CD4-positive, alpha-beta T cell treated with Interferon alpha-2 for 1 hour (primary cell): ENCODE measurements at regions not wholly inside any gene's neighbourhood (a gene's known extent, or its start where the extent isn't known, plus 50 kb on each side); places are given as distances from the start of the nearest gene placed in this dataset.
"Not testable (repeated sequence)": the region's sequence is repeated elsewhere in the genome, so short reads cannot be mapped to it uniquely, and the experiment has no call there.

ENCODE experiments used
- DNase-seq, 2 donors: peaks; one replicate each; pipeline ENCODE4 v3.0.0-alpha.2; 2020 to 2022

DNA sequence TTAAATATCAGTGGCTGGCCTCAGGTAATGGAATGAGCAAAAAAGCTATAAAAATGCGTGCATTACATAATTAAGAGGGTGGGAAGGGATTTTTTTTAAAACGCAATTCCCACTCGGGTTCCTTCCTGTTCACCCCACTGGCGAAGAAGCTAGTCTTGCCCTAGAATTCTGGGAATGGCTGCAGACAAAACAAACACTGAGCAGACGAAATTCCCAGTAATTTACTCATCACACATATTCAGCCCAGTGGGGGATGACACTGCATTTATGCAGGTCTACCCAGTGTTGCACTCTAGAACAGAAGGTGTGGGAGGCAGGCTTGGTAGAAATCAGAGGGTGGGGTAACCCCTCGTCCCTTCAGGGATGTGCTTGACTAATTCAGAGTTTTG, 2695.0 kb upstream of the DEFB115 start:
- no peak for DNase-seq

DNA sequence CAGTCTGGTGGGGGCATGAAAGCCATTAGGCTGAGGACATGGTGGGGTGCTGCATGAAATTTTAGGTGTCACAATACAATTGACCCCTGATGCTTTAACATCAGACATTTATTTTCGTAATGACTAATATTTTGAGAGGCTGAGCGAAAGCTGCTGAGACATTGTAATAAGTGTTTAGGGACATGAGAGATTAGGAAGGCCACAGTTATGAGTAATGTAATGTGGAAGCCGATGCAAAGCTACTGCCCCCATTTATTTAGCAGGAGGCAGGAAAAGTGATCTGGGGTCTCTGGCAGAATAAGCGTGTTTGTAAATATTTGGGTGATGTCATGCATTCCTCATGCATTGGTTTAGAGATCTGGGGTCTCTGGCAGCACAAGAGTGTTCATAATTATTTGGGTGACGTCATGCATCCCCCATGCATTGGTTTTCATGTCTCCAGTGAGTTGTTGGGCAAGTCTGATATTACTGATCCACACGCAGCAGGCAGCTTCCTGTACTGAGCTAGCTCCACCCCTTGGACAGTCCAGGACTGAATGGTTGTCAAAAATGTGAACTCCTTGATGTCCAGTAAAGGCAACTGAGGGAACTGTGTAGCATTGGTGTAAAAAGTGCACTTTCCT, 2694.5 kb upstream of the DEFB115 start:
- not testable (repeated sequence) for DNase-seq

DNA sequence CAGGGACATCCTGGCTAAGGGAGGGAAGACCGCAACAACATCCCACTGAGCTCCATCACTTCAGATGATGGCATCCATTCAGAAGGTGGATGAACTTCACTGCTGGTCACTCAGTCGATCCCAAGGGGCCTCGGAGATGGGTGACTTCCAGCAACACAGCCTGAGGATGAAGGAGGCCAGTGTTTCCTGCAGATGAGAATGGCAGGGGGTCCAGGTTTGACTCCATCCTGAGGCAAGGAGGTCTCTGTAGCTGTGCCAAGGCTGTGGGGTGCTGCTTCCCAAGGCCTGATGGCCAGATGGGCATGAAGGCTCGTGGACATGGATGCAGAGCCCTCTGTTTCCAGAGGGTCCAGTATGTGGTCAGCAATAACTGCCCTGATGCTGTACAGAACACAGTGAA, 2693.4 kb upstream of the DEFB115 start:
- not testable (repeated sequence) for DNase-seq

DNA sequence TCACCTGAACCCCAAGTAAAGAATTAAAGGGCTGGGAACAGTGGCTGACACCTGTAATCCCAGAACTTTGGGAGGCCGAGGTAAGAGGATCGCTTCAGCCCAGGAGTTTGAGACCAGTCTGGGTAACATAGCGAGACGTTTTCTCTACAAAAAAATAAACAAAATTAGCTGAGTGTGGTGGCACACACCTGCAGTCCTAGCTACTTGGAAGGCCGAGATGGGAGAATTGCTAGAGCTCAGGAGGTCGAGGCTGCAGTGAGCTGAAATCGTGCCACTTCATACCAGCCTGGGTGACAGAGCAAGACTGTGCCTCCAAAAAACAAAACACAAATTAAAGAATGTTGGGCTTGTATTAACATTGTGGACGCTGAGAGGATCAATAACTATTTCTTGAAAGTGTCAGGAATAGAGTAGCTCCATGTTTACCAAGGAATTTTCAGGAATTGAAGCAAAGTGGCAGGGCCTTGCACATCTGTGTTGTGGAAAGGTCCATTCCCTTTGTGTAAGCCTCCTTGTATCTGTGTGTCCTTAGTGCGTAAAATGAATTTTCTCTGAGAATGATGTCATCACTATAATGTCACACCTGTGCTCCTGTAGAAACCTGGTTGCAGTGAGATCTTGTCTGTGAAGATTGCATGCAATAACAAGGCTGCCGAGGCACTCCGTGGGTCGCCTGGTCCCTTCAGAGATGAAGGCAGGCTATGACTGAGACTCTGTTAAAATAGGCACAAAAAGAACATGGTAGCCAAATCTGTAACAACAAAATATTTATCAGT, 2692.6 kb upstream of the DEFB115 start:
- DNase-seq = not testable (repeated sequence)

DNA sequence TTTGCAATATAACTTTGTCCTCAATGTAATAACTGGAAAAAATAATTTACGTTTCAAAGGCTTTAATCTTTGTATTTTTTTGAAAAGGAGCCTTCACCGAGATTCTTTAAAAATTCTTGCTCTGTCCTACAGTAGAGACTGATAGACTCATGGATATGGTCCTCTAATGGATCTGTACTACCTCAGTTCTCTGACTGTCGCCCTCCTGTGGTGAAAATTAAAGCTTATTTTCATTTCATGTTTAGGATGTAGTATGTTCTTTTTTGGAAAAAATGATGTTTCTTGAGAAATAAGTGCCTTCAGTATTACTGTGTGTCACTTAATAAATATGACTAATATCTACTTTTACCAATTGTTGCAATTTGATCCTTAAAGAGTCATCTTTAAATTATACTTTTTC, 2681.5 kb upstream of the DEFB115 start:
- DNase-seq = not testable (repeated sequence)

DNA sequence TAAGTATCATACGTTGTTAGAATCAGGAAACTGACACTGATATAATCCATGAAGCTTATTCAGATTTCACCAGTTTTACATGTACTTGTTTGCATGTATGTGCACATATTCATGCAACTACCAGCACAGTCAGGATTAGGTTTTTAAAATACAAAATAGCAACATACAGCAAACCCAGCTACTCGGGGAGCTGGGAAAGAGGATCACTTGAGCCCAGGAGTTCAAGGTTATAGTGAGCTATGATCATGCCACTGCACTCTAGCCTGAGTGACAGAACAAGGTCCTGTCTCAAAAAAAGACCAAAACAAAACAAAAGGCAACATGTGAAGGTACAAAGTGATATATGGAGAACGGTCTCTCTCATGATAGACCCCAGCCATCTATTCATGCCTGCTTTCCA, 2665.8 kb upstream of the DEFB115 start:
- not testable (repeated sequence) for DNase-seq

DNA sequence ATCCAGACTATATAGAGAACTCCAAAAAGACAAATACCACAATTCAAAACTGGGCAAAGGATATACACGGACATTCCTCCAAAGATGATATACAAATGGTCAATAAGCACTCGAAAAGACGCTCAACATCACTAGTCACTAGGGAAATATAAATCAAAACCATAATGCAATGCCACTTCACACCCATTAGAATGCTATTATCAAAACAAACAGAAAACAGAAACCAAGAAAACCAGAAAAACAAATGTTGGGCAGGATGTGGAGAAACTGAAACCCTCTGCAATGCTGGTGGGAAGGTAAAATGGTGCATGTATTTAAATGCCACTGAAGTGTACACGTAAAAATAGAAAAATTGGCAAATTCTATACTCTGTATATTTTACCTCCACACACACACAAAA, 2664.1 kb upstream of the DEFB115 start:
- DNase-seq = peak in 1 of 2 donors; percentile 14

DNA sequence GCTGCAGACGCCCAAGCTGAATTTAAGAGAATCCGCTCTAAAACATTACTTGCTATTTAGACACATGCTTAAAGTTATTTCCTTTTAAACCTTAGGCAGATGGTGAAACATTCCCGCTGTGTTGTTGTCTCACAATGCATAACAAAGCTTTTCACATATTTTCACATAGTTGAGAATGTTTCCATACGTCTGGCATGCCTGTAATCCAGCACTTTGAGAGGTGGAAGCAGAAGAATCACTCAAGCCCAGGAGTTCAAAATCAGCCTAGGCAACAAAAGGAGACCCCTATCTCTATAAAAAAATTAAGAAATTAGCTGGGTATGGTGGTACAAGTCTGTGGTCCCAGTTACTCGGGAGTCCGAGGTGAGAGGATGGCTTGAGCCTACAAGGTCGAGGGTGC, 2663.0 kb upstream of the DEFB115 start:
- not testable (repeated sequence) for DNase-seq

DNA sequence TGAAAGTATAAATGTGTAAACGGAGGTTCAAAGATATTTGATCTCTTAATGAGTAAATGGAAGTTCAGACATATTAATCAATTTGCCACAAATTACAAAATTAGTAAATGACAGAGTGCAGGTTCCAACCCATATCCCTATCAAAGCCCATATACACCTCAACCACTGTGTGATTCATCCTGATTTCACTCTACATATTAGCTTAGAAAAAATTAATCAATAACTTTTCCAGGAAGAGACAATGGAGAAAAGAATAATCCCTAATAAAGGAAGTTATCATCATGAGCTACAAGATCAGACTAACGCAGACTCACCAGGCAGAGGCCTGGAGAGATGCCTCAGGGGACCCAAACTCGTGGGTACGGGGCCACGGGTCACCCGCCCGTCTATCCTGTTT, 2655.5 kb upstream of the DEFB115 start:
- DNase-seq = not testable (repeated sequence)

DNA sequence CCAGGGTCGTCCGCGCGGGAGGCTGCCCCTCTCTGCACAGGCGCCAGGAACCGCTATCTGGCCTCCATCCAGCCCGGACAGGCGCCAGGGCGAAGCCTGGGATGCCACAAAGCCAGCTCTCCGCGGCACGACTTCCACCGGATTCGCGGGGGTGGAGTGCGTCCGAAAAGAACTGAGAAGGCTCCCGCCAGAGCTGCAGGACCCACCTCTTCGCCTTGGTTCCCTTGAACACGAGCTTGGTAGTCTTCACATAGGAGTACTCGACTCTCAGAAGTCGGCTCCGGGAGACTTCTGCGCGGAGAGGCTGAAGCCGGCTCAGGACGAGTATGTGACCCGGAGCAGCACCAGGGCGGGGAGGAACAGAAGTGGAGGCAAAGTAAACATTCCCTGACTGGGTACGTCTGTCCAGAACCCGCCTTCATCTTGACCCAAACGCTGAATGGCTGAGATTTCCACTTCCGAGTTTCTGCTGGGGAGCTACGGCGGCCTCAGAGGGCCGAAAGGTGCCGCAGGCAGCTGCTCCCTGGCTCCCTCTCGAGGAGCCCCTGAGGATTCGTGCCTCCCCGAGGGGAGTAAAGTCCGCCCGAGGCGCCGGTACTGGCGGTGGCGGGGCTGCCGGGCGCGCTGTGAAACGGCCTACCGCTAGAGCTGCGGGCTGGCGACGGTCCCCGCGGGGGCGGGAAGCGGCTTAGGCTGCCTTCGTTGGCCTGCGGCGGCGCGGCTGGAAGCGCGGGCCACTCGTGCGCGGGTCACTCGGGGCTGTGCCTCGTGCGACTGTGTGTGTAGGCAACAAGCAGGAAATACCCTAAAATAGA, 2654.9 kb upstream of the DEFB115 start:
- peak; percentile 82 to 89 for DNase-seq

DNA sequence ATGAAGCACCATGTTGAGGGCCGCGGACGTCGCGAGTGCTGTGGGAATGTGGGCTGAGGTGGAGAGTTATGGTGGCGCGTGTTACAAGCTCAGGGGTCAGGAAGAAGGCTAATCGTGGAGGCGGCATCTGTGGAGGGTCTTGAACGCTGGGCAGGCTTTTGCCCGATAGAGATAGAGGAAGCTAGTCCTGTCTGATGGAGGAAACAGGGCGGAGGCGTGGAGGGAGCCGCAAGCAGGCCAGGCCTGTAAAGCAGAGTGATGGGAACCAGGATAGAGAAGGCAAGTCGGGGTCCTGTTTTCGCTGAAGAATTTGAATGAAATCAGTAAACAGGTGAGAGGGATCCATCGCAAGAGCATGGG, 2654.3 kb upstream of the DEFB115 start:
- not testable (repeated sequence) for DNase-seq

DNA sequence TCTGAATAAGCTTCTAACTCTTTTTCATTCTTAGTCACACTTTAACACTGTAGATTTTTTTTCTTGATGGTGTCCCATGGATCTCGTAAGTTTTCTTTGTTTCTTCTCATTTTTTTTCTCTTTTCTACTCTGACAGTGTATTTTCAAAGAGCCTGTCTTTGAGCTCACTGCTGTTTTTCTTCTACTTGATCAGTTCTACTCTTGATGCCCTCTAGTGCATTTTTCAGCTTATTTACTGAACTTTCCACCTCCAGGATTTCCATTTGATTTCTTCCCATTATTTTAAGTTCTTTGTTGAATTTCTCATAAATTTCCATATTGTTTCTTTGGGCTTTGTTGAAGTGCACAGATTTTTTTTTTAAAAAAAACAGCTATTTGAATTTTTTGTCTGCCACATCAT, 2641.1 kb upstream of the DEFB115 start:
- DNase-seq = no peak

DNA sequence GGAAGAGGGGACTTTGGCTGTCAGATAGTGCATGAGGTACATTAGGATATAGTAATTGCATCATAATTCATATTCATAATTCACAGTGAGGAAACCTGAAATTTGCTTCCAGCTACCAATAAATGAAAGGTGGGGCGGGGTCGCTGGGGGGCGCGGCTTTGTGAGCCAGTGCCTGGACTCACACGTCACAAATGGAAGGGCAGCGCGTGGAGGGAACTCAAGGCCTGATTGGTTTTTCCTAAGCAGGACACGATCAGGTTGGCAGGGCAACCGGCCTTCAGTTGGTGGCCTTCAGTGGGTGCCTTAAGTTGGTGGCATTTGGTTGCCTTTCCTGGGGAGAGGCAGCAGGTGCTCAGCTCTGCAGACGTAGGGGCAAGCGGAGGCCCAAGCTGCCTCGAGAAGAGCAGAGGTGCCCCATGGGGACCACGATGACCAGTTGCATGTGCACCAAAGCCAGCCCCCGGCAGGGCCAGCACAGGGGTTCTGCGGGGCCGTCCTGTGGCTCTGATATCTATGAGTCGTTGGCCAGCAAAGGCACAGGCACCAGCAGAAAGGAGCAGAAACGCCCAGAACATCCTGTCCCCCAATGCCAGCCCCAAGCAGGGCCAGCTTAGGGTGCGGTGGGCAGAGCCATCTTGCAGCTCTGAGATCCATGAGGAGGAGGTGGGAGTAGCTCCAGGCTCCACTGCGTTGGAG, 2637.4 kb upstream of the DEFB115 start:
- DNase-seq = not testable (repeated sequence)

DNA sequence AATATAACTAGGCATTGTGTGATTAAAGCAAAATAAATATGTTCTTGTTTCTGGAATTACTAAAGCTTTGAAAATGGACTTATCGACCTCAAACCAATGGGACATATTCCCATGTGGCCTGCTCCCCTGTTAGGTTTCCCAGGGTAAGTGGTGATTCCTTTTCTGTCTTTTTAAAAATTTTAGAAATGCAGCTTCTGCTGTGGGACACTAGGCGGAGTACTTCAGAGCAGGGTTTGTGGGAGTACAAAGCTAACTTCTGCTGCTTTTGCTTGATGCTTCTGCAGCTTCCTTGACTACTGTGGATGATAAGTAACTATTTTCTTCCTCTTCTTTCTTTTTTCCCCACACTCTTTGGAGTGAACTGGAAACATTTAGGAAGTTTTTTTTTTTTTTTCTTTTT, 2632.4 kb upstream of the DEFB115 start:
- not testable (repeated sequence) for DNase-seq

DNA sequence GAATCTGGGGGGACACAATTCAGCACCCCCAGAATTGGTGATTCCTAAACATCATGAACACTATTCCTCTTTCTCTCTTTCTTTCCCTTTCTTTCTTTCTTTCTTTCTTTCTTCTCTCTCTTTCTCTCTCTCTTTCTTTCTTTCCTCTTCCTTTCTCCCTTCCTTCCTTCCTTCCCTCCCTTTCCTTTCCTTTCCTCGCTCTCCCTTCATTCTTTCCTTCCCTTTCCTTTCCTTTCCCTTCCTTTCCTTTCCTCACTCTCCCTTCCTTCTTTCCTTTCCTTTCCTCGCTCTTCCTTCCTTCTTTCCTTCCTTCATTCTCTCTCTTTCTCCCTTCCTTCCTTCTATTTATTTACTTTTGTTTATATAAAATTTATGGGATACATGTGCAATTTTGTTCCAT, 2616.6 kb upstream of the DEFB115 start:
- not testable (repeated sequence) for DNase-seq
